ENCODE measurements at regions not wholly inside any gene's neighbourhood (a gene's known extent, or its start where the extent isn't known, plus 50 kb on each side); places are given as distances from the start of the nearest gene placed in this dataset.

- in situ Hi-C loops (cut with MboI; ENCODE audit: low sequenced_read_pairs): no loop called here
- peak in 1 of 2 experiments; percentile 14 for DNase-seq (ENCODE audit: low spot score in 2 of 2)
- Histone ChIP-seq H3K27me3 (ENCODE audit: low read depth) (no peaks in the 10 kb centered on the region), H3K36me3 (replicated peaks) (no peaks in the 10 kb centered on the region), H3K4me1 (no peaks in the 10 kb centered on the region), H3K9me3 (no peaks in the 10 kb centered on the region), H3K4me3 (no peak overlapping the region)
These were observed 84.3 kb upstream of the ARHGAP29 start for GRCh38 chr1:94321662-94322061.

GRCh38 chr1:94319319-94320102 lies 82.1 kb upstream of the ARHGAP29 start:
- Histone ChIP-seq H3K9me3 (no peaks in the 10 kb centered on the region), H3K36me3 (replicated peaks) (no peaks in the 10 kb centered on the region), H3K4me3 (no peak overlapping the region), H3K4me1 (no peaks in the 10 kb centered on the region), H3K27me3 (ENCODE audit: low read depth) (no peaks in the 10 kb centered on the region)
- no peak for DNase-seq (ENCODE audit: low spot score in 2 of 2)
- in situ Hi-C loops (cut with MboI; ENCODE audit: low sequenced_read_pairs): no loop called here

- no peaks in the 10 kb centered on the region for H3K9me3 ChIP-seq
- H3K4me1 ChIP-seq: no peaks in the 10 kb centered on the region
- H3K36me3 ChIP-seq (replicated peaks): no peaks in the 10 kb centered on the region
- H3K4me3 ChIP-seq: no peak overlapping the region
- in situ Hi-C loops (cut with MboI; ENCODE audit: low sequenced_read_pairs): no loop called here
- no peaks in the 10 kb centered on the region for H3K27me3 ChIP-seq (ENCODE audit: low read depth)
- no peak for DNase-seq (ENCODE audit: low spot score in 2 of 2)
These were observed 81.2 kb upstream of the ARHGAP29 start for GRCh38 chr1:94318505-94319030.

- DNase-seq (ENCODE audit: low spot score in 2 of 2): no peak
- Histone ChIP-seq H3K36me3 (replicated peaks) (no peaks in the 10 kb centered on the region), H3K4me3 (no peak overlapping the region), H3K9me3 (no peaks in the 10 kb centered on the region), H3K27me3 (ENCODE audit: low read depth) (no peaks in the 10 kb centered on the region), H3K4me1 (no peaks in the 10 kb centered on the region)
- in situ Hi-C loops (cut with MboI; ENCODE audit: low sequenced_read_pairs): no loop called here
These were observed 80.4 kb upstream of the ARHGAP29 start for GRCh38 chr1:94317790-94318188.

- no peak for DNase-seq (ENCODE audit: low spot score in 2 of 2)
- in situ Hi-C loops (cut with MboI; ENCODE audit: low sequenced_read_pairs): no loop called here
- Histone ChIP-seq H3K4me1 (no peaks in the 10 kb centered on the region), H3K36me3 (replicated peaks) (no peaks in the 10 kb centered on the region), H3K4me3 (no peak overlapping the region), H3K27me3 (ENCODE audit: low read depth) (no peaks in the 10 kb centered on the region), H3K9me3 (no peaks in the 10 kb centered on the region)
These were observed 79.7 kb upstream of the ARHGAP29 start for GRCh38 chr1:94316836-94317789.

- no peaks in the 10 kb centered on the region for H3K27me3 ChIP-seq (ENCODE audit: low read depth)
- in situ Hi-C loops (cut with MboI; ENCODE audit: low sequenced_read_pairs): no loop called here
- no peaks in the 10 kb centered on the region for H3K9me3 ChIP-seq
- no peaks in the 10 kb centered on the region for H3K4me1 ChIP-seq
- no peak for DNase-seq (ENCODE audit: low spot score in 2 of 2)
- H3K36me3 ChIP-seq (replicated peaks): no peaks in the 10 kb centered on the region
- H3K4me3 ChIP-seq: no peak overlapping the region
These were observed 78.8 kb upstream of the ARHGAP29 start for GRCh38 chr1:94316183-94316582.

GRCh38 chr1:94315552-94316116 lies 78.2 kb upstream of the ARHGAP29 start:
- Histone ChIP-seq H3K27me3 (ENCODE audit: low read depth) (0 out of 2 replicates have a peak, but pooled peaks cover 4% of the 10 kb centered on the region), H3K36me3 (replicated peaks) (no peaks in the 10 kb centered on the region), H3K4me1 (no peaks in the 10 kb centered on the region), H3K4me3 (no peak overlapping the region), H3K9me3 (no peaks in the 10 kb centered on the region)
- no peak for DNase-seq (ENCODE audit: low spot score in 2 of 2)
- in situ Hi-C loops (cut with MboI; ENCODE audit: low sequenced_read_pairs): no loop called here

GRCh38 chr1:94314222-94314858 lies 77.0 kb upstream of the ARHGAP29 start:
- in situ Hi-C loops (cut with MboI; ENCODE audit: low sequenced_read_pairs): no loop called here
- DNase-seq (ENCODE audit: low spot score in 2 of 2): no peak
- H3K4me3 ChIP-seq: no peak overlapping the region

GRCh38 chr1:94310570-94311270 lies 73.3 kb upstream of the ARHGAP29 start:
- Histone ChIP-seq H3K27me3 (ENCODE audit: low read depth) (peaks cover 14% of the 10 kb centered on the region; the same call in 1 of the 2 replicates), H3K9me3 (no peaks in the 10 kb centered on the region), H3K36me3 (replicated peaks) (no peaks in the 10 kb centered on the region), H3K4me3 (no peak overlapping the region), H3K4me1 (no peaks in the 10 kb centered on the region)
- in situ Hi-C loops (cut with MboI; ENCODE audit: low sequenced_read_pairs): no loop called here
- DNase-seq (ENCODE audit: low spot score in 2 of 2): no peak

More at GRCh38 chr1:94314222-94314858, 77.0 kb upstream of the ARHGAP29 start:
- no peaks in the 10 kb centered on the region for H3K9me3 ChIP-seq
- no peaks in the 10 kb centered on the region for H3K36me3 ChIP-seq (replicated peaks)
- peaks cover 9% of the 10 kb centered on the region; the same call in 1 of the 2 replicates for H3K27me3 ChIP-seq (ENCODE audit: low read depth)
- no peaks in the 10 kb centered on the region for H3K4me1 ChIP-seq

GRCh38 chr1:94309829-94310569 lies 72.6 kb upstream of the ARHGAP29 start:
- in situ Hi-C loops (cut with MboI; ENCODE audit: low sequenced_read_pairs): no loop called here
- no peaks in the 10 kb centered on the region for H3K9me3 ChIP-seq
- no peaks in the 10 kb centered on the region for H3K36me3 ChIP-seq (replicated peaks)
- H3K4me3 ChIP-seq: no peak overlapping the region
- no peak for DNase-seq (ENCODE audit: low spot score in 2 of 2)
- no peaks in the 10 kb centered on the region for H3K4me1 ChIP-seq
- peaks cover 17% of the 10 kb centered on the region for H3K27me3 ChIP-seq (ENCODE audit: low read depth)

GRCh38 chr1:94309216-94309615 lies 71.8 kb upstream of the ARHGAP29 start:
- Histone ChIP-seq H3K27me3 (ENCODE audit: low read depth) (peaks cover 21% of the 10 kb centered on the region), H3K36me3 (replicated peaks) (no peaks in the 10 kb centered on the region), H3K4me3 (no peak overlapping the region), H3K9me3 (no peaks in the 10 kb centered on the region), H3K4me1 (no peaks in the 10 kb centered on the region)
- no peak for DNase-seq (ENCODE audit: low spot score in 2 of 2)
- in situ Hi-C loops (cut with MboI; ENCODE audit: low sequenced_read_pairs): no loop called here

GRCh38 chr1:94306521-94306920 lies 69.1 kb upstream of the ARHGAP29 start:
- Histone ChIP-seq H3K36me3 (replicated peaks) (no peaks in the 10 kb centered on the region), H3K9me3 (no peaks in the 10 kb centered on the region), H3K4me3 (no peak overlapping the region), H3K27me3 (ENCODE audit: low read depth) (peaks cover 21% of the 10 kb centered on the region), H3K4me1 (no peaks in the 10 kb centered on the region)
- DNase-seq (ENCODE audit: low spot score in 2 of 2): no peak
- in situ Hi-C loops (cut with MboI; ENCODE audit: low sequenced_read_pairs): no loop called here

All from HAP-1 (cell line).